ENCODE measurements at regions not wholly inside any gene's neighbourhood (a gene's known extent, or its start where the extent isn't known, plus 50 kb on each side); places are given as distances from the start of the nearest gene placed in this dataset.
A peak's percentile ranks its signal among the peaks of the same experiment; 100 is the strongest.

DNA sequence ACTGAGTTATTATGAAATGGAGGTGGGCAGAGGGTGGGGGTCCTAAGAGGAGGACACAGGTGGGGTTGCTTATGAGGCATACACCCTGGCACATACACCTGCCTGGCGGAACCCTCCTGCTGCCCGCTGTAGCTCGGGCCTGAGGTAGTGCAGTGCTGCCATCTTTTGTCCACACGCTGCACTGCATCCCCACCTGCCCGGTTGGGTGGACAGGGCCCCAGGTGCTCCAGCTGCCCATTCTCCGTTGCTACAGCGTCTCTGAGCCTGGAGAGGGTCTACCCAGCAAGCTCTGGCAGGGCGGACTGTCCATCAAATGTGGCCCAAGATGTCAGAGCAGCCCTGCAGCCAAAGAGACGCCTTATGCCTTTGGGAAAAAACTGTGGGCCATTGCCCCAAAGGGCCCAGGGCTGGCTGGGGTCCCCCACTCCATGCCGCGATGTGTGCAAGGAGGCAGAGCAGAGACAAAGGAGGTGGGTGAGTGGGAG lies 131.2 kb downstream of the BUD13 start:
- DNase-seq (ENCODE audit: low spot score), result peak; percentile 52
- peaks cover 0 to 2% (median 0%) of the 10 kb centered on the region in 4 donors for H3K4me1 ChIP-seq (ENCODE audit: control insufficient read depth in 4 of 4, insufficient read depth in 4 of 4, low read length in 3 of 4)
- WGBS, result 27% methylated on average over 11 of the region's 11 CpGs
- TF ChIP-seq, protein P1, sequence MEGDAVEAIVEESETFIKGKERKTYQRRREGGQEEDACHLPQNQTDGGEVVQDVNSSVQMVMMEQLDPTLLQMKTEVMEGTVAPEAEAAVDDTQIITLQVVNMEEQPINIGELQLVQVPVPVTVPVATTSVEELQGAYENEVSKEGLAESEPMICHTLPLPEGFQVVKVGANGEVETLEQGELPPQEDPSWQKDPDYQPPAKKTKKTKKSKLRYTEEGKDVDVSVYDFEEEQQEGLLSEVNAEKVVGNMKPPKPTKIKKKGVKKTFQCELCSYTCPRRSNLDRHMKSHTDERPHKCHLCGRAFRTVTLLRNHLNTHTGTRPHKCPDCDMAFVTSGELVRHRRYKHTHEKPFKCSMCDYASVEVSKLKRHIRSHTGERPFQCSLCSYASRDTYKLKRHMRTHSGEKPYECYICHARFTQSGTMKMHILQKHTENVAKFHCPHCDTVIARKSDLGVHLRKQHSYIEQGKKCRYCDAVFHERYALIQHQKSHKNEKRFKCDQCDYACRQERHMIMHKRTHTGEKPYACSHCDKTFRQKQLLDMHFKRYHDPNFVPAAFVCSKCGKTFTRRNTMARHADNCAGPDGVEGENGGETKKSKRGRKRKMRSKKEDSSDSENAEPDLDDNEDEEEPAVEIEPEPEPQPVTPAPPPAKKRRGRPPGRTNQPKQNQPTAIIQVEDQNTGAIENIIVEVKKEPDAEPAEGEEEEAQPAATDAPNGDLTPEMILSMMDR (IDR thresholded peaks at IDR 0.05; ENCODE audit: low read depth, low read length, missing input control), result peak; percentile 85
- TF ChIP-seq RAD21 (IDR thresholded peaks at IDR 0.05) (peak; percentile 84 to 93), TAF1 (conservative IDR thresholded peaks at IDR 0.05) (no peak)
- no peaks in the 10 kb centered on the region for H3K27me3 ChIP-seq (ENCODE audit: control insufficient read depth in 4 of 4, insufficient read depth in 4 of 4, low read length in 3 of 4)
- no peak overlapping the region for H3K9ac ChIP-seq (ENCODE audit: low read depth in 1 of 2, low read length in 2 of 2)
- peaks cover 0 to 2% (median 0%) of the 10 kb centered on the region in 4 donors for H3K9me3 ChIP-seq (ENCODE audit: control insufficient read depth in 4 of 4, low read length in 3 of 4)
- no peak overlapping the region for H3K27ac ChIP-seq (ENCODE audit: low read depth in 1 of 2, low read length in 2 of 2)
- no peak overlapping the region for H3K4me3 ChIP-seq (ENCODE audit: low read depth in 1 of 3, low read length in 3 of 3)
- no peaks in the 10 kb centered on the region for H3K36me3 ChIP-seq (ENCODE audit: control insufficient read depth in 4 of 4, insufficient read depth in 3 of 4, low read depth in 1 of 4, low read length in 3 of 4)

DNA sequence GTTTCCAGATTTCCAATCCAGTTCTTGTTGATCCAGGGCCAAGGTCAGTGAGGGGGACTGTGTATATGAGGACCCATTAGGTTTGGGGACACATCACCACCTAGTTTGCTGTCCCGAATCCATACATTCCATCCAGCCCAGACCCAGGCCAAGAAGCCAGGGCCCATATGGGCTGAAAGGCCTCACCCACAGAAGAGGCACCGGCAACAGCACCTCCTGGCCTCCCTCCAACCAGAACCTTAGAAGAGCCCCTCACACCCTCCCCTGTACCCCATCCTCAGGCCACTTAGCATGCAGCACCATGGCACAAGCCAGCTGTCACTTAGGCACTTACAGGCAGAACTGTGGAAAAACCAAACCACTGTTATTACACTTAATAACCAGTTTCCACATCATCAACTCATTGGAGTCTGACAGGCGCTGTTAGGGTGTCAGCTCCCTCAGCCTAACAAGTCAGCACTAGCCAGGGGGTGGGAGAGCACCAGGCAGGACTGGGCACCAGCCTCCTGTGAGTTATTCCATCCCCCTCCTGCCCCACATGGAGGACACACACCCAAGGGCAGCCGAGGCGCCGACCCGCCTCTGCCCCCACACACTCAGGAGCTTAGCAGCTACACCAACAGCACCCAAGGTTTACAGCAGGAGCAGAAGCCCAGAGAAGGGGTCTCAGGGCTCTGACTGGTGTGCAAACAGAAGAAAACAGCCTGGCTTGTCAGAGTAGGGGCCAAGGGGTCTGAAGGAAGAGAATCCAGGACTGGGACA lies 132.0 kb downstream of the BUD13 start:
- DNase-seq (ENCODE audit: low spot score), result no peak
- H3K4me1 ChIP-seq (ENCODE audit: control insufficient read depth in 4 of 4, insufficient read depth in 4 of 4, low read length in 3 of 4), result peaks cover 0 to 5% (median 1%) of the 10 kb centered on the region in 4 donors
- 90% methylated on average over 7 of the region's 7 CpGs for WGBS
- no peaks in the 10 kb centered on the region for H3K27me3 ChIP-seq (ENCODE audit: control insufficient read depth in 4 of 4, insufficient read depth in 4 of 4, low read length in 3 of 4)
- no peak overlapping the region for H3K4me3 ChIP-seq (ENCODE audit: low read depth in 1 of 3, low read length in 3 of 3)
- TF ChIP-seq RXRA (IDR thresholded peaks at IDR 0.05), result no peak
- TF ChIP-seq, protein P1 (IDR thresholded peaks at IDR 0.05; ENCODE audit: low read depth, low read length, missing input control), result no peak
- TF ChIP-seq GABPA (IDR thresholded peaks at IDR 0.05 in 1 of 2, conservative IDR thresholded peaks at IDR 0.05 in 1 of 2), result no peak
- TF ChIP-seq SP1 (IDR thresholded peaks at IDR 0.05), result no peak
- TF ChIP-seq NR2F2 (IDR thresholded peaks at IDR 0.05), result no peak
- no peak for TF ChIP-seq HNF4A (conservative IDR thresholded peaks at IDR 0.05)
- TF ChIP-seq HNF4G (IDR thresholded peaks at IDR 0.05), result no peak
- H3K9ac ChIP-seq (ENCODE audit: low read depth in 1 of 2, low read length in 2 of 2), result no peak overlapping the region
- no peak overlapping the region for H3K27ac ChIP-seq (ENCODE audit: low read depth in 1 of 2, low read length in 2 of 2)
- peaks cover 0 to 2% (median 0%) of the 10 kb centered on the region in 4 donors for H3K9me3 ChIP-seq (ENCODE audit: control insufficient read depth in 4 of 4, low read length in 3 of 4)
- H3K36me3 ChIP-seq (ENCODE audit: control insufficient read depth in 4 of 4, insufficient read depth in 3 of 4, low read depth in 1 of 4, low read length in 3 of 4), result no peaks in the 10 kb centered on the region

DNA sequence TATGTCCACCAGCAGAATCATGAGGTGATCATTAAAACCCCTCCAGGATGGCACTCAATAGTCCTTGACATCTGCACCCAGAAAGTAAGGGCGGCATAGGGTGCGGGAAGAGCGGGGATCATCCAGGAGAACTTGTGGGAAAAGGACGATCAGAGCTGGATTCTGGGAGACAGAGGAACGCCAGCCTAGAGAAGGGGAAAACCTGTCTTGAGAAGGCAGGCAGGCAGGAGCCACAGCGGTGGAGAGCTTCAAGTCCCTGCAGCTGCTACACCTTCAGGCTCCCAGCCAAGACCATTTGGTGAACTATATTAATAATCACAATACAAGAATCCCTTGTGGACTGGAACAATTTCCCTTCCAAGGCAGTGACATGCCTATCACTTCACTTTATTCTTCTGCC lies 134.3 kb downstream of the BUD13 start:
- Histone ChIP-seq H3K9me3 (ENCODE audit: control insufficient read depth in 4 of 4, low read length in 3 of 4) (no peaks in the 10 kb centered on the region), H3K4me1 (ENCODE audit: control insufficient read depth in 4 of 4, insufficient read depth in 4 of 4, low read length in 3 of 4) (peaks cover 0 to 14% (median 3%) of the 10 kb centered on the region in 4 donors), H3K36me3 (ENCODE audit: control insufficient read depth in 4 of 4, insufficient read depth in 3 of 4, low read depth in 1 of 4, low read length in 3 of 4) (no peaks in the 10 kb centered on the region), H3K4me3 (ENCODE audit: low read depth in 1 of 3, low read length in 3 of 3) (no peak overlapping the region), H3K9ac (ENCODE audit: low read depth in 1 of 2, low read length in 2 of 2) (no peak overlapping the region), H3K27ac (ENCODE audit: low read depth in 1 of 2, low read length in 2 of 2) (no peak overlapping the region), H3K27me3 (ENCODE audit: control insufficient read depth in 4 of 4, insufficient read depth in 4 of 4, low read length in 3 of 4) (no peaks in the 10 kb centered on the region)
- WGBS, result 92% methylated on average over 6 of the region's 6 CpGs
- TF ChIP-seq, protein P2, sequence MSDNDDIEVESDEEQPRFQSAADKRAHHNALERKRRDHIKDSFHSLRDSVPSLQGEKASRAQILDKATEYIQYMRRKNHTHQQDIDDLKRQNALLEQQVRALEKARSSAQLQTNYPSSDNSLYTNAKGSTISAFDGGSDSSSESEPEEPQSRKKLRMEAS (IDR thresholded peaks at IDR 0.05), result no peak
- TF ChIP-seq EGR1 (IDR thresholded peaks at IDR 0.05; ENCODE audit: low read depth in 2 of 2), result no peak
- no peak for TF ChIP-seq GABPA (IDR thresholded peaks at IDR 0.05 in 1 of 2, conservative IDR thresholded peaks at IDR 0.05 in 1 of 2)
- TF ChIP-seq, protein P1 (IDR thresholded peaks at IDR 0.05; ENCODE audit: low read depth, low read length, missing input control), result no peak
- TF ChIP-seq, protein P3, sequence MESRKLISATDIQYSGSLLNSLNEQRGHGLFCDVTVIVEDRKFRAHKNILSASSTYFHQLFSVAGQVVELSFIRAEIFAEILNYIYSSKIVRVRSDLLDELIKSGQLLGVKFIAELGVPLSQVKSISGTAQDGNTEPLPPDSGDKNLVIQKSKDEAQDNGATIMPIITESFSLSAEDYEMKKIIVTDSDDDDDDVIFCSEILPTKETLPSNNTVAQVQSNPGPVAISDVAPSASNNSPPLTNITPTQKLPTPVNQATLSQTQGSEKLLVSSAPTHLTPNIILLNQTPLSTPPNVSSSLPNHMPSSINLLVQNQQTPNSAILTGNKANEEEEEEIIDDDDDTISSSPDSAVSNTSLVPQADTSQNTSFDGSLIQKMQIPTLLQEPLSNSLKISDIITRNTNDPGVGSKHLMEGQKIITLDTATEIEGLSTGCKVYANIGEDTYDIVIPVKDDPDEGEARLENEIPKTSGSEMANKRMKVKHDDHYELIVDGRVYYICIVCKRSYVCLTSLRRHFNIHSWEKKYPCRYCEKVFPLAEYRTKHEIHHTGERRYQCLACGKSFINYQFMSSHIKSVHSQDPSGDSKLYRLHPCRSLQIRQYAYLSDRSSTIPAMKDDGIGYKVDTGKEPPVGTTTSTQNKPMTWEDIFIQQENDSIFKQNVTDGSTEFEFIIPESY (IDR thresholded peaks at IDR 0.05), result no peak
- TF ChIP-seq TAF1 (conservative IDR thresholded peaks at IDR 0.05), result no peak
- TF ChIP-seq SP1 (IDR thresholded peaks at IDR 0.05), result no peak
- TF ChIP-seq JUND (IDR thresholded peaks at IDR 0.05), result no peak
- no peak for TF ChIP-seq FOXA2 (IDR thresholded peaks at IDR 0.05)
- DNase-seq (ENCODE audit: low spot score), result no peak
